ENCODE measurements at regions not wholly inside any gene's neighbourhood (a gene's known extent, or its start where the extent isn't known, plus 50 kb on each side); places are given as distances from the start of the nearest gene placed in this dataset.

DNA sequence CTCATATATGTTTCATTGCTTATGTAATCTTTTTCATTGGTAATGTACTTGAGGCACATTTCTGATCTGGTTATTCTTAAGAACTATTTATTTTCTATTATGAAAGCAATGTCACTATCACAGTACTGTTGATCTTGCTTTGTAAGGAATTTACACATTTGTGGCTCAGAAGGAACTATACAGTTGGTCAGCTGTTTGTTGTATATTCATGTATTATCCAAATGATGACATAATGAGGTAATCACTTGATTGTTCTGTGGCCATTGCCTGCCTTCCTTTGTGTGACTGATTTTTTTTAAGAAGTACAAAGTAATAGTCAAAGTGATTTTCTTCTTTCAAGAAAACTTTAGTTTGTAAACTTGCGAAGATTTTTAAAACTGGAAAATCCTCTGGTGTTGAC lies 399.9 kb downstream of the TMEM161B start (continued):
- TF ChIP-seq, protein P1, sequence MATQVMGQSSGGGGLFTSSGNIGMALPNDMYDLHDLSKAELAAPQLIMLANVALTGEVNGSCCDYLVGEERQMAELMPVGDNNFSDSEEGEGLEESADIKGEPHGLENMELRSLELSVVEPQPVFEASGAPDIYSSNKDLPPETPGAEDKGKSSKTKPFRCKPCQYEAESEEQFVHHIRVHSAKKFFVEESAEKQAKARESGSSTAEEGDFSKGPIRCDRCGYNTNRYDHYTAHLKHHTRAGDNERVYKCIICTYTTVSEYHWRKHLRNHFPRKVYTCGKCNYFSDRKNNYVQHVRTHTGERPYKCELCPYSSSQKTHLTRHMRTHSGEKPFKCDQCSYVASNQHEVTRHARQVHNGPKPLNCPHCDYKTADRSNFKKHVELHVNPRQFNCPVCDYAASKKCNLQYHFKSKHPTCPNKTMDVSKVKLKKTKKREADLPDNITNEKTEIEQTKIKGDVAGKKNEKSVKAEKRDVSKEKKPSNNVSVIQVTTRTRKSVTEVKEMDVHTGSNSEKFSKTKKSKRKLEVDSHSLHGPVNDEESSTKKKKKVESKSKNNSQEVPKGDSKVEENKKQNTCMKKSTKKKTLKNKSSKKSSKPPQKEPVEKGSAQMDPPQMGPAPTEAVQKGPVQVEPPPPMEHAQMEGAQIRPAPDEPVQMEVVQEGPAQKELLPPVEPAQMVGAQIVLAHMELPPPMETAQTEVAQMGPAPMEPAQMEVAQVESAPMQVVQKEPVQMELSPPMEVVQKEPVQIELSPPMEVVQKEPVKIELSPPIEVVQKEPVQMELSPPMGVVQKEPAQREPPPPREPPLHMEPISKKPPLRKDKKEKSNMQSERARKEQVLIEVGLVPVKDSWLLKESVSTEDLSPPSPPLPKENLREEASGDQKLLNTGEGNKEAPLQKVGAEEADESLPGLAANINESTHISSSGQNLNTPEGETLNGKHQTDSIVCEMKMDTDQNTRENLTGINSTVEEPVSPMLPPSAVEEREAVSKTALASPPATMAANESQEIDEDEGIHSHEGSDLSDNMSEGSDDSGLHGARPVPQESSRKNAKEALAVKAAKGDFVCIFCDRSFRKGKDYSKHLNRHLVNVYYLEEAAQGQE (IDR thresholded peaks at IDR 0.05; ENCODE audit: low read depth, low read length): no peak
- no peak for TF ChIP-seq HDAC2 (IDR thresholded peaks at IDR 0.05)
- no peak for TF ChIP-seq GATAD2B (conservative IDR thresholded peaks at IDR 0.05; ENCODE audit: low read depth)
- TF ChIP-seq, protein P2, sequence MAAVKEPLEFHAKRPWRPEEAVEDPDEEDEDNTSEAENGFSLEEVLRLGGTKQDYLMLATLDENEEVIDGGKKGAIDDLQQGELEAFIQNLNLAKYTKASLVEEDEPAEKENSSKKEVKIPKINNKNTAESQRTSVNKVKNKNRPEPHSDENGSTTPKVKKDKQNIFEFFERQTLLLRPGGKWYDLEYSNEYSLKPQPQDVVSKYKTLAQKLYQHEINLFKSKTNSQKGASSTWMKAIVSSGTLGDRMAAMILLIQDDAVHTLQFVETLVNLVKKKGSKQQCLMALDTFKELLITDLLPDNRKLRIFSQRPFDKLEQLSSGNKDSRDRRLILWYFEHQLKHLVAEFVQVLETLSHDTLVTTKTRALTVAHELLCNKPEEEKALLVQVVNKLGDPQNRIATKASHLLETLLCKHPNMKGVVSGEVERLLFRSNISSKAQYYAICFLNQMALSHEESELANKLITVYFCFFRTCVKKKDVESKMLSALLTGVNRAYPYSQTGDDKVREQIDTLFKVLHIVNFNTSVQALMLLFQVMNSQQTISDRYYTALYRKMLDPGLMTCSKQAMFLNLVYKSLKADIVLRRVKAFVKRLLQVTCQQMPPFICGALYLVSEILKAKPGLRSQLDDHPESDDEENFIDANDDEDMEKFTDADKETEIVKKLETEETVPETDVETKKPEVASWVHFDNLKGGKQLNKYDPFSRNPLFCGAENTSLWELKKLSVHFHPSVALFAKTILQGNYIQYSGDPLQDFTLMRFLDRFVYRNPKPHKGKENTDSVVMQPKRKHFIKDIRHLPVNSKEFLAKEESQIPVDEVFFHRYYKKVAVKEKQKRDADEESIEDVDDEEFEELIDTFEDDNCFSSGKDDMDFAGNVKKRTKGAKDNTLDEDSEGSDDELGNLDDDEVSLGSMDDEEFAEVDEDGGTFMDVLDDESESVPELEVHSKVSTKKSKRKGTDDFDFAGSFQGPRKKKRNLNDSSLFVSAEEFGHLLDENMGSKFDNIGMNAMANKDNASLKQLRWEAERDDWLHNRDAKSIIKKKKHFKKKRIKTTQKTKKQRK (IDR thresholded peaks at IDR 0.05; ENCODE audit: low read depth, low read length): no peak
- no peak for TF ChIP-seq CHD1 (IDR thresholded peaks at IDR 0.05; ENCODE audit: low read depth, low read length)
- TF ChIP-seq, protein P3, sequence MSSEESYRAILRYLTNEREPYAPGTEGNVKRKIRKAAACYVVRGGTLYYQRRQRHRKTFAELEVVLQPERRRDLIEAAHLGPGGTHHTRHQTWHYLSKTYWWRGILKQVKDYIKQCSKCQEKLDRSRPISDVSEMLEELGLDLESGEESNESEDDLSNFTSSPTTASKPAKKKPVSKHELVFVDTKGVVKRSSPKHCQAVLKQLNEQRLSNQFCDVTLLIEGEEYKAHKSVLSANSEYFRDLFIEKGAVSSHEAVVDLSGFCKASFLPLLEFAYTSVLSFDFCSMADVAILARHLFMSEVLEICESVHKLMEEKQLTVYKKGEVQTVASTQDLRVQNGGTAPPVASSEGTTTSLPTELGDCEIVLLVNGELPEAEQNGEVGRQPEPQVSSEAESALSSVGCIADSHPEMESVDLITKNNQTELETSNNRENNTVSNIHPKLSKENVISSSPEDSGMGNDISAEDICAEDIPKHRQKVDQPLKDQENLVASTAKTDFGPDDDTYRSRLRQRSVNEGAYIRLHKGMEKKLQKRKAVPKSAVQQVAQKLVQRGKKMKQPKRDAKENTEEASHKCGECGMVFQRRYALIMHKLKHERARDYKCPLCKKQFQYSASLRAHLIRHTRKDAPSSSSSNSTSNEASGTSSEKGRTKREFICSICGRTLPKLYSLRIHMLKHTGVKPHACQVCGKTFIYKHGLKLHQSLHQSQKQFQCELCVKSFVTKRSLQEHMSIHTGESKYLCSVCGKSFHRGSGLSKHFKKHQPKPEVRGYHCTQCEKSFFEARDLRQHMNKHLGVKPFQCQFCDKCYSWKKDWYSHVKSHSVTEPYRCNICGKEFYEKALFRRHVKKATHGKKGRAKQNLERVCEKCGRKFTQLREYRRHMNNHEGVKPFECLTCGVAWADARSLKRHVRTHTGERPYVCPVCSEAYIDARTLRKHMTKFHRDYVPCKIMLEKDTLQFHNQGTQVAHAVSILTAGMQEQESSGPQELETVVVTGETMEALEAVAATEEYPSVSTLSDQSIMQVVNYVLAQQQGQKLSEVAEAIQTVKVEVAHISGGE (CRISPR knock-in tag; IDR thresholded peaks at IDR 0.05): no peak
- no peak for TF ChIP-seq SREBF1 (IDR thresholded peaks at IDR 0.05; ENCODE audit: low read length)
- no peak for TF ChIP-seq KDM1A (IDR thresholded peaks at IDR 0.05; ENCODE audit: borderline replicate concordance)

Data from GM12878 (cell line).